Stimulated activated CD4-positive, alpha-beta T cell treated with anti-CD3 and anti-CD28 coated beads, Interleukin-1b, Interleukin-23, amount 100 ng/mL, for 24 hours (primary cell): ENCODE measurements at regions not wholly inside any gene's neighbourhood (a gene's known extent, or its start where the extent isn't known, plus 50 kb on each side); places are given as distances from the start of the nearest gene placed in this dataset.

Experiments used
- DNase-seq, 4 experiments: peaks; one replicate each; pipeline ENCODE4 v3.0.0-alpha.2; 2020; ENCODE audit warnings: low read depth in 4 of 4, low spot score in 1 of 4

DNA sequence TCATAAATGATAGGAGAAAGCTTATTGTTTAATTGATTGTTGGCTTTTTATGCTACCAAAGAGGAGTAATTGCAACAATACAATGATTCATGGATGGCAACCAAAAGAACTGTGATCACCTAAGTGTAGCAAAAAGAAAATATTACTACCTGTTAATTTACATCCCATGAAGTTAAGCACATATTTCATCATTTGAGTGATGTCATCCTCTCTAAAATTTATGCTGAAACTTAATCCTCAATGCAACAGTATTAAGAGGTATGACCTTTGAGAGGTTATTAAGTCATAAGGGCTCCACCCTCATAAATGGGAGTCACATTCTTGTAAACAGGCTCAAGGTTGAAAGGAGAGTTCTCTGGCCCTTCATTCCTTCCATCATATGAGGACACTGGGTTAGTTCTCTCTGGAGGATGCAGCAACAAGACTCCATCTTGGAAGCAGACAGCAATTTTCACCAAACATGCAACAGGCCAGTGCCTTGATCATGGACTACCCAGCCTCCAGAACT lies 190.6 kb upstream of the GRIK2 start:
- no peak for DNase-seq

DNA sequence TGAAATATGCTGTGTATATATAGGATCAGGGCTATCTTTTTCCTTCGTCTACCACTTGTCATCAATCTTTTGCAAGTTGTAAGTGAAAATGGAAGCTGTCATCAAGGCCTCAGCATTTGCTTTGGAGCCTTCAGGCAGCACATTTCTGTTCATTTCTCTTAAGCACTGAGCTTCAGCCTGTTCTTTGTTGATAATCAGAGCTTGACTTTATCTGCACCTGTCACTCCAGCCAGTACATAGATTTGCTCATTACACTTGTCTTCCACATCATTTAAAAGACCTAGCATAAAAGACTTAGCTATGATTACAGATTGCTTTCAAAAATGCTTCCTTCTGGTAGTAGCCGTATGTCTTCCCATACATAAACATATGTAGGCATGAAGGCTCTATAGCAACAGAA lies 189.8 kb upstream of the GRIK2 start:
- no peak for DNase-seq

- DNase-seq = no peak
These were observed 185.4 kb upstream of the GRIK2 start for GRCh38 chr6:101208152-101208551.

DNA sequence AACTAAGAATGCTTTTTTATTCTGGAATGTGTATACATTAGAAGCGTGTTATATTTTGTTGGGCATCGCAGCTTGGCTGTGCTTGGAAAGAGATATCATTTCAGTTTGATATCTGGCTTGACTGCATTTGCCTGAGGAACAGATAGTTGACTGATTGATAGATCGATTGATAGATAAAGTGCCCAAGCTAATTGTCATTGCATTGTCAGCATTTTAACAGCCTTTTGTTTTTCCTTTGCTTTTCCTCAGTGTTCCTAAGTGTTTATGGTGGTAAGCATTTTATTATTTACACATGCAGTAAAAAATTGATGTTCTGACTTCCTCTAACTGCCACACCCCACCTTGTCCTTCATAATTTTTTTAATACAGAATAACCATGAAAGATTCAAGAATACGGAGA lies 180.9 kb upstream of the GRIK2 start:
- no peak for DNase-seq

DNA sequence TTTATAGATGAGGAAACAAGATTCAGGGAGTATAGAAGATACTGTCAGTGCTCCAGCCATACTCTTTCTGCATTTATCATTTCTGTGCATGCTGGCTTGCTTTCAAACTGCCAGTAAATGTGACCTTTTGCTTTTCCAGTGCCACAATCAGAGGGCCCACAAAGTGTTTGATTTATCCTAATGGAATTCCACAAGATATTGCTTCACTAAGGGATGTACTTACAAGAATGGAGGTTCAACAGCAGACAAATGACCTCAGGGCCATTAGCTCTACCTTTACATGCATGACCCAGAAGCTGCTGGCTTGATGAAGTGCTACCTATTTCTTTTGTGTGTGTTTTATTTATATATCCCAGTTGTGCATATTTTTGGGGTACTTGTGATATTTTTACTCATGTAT lies 171.5 kb upstream of the GRIK2 start:
- DNase-seq = no peak

DNA sequence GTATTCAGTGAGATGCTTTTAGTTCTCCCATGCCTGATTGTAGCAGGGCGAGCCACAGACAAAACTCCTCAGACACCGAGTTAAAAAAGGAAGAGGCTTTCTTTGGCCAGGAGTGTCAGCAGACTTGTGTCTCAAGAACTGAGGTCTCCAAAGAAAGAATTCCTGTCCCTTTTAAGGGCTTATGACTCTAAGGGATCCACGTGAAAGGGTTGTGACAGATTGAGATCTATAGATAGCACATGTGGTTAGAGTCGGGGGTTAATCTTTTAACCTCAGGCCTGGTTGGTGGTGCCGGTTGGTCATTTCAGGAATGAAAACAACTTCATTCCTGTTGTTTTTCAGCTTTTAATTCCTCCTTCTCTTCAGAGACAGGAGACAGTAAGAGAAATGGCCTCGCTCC lies 168.8 kb upstream of the GRIK2 start:
- DNase-seq = no peak

DNA sequence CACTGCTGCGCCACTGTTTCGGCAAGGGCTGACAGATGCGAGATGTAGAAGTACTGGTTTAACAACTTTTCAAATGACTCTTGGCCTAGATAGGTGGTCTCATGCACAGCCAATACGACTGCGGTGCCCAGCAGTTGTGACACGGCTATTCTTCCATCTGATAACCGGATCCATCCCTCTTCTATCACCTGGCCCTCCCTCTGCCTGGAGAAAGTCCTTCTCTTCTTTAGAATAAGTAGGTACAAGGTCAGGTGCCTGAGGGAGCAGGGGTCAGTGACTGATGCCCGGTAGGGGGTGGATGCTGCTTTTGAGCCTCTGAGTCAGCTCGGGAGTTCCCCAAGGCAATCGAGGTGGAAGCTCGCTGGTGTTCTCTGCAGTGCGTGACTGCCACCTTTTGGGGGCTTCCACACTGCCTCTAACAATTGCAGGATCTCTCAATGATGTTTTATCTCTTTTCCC lies 166.8 kb upstream of the GRIK2 start:
- DNase-seq = no peak

DNA sequence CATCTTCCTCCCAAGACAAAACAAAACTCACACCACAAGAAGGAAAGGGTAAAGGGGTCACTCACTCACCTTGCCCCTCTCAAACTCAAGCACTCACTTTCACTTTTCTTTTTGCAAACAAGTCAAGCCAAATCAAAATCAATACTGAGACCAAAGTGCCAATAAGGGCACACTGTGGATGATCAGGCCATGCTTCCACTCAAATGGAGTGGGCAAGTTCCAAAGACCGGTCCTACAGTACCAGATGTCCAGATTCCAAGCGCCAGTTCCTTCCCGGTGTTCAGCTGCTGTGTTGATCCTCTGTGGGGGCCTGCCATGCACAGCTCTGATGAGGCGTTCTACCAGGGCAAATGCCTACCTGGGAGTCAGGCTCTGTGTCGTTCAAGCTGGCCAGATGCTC lies 162.6 kb upstream of the GRIK2 start:
- DNase-seq = no peak

- DNase-seq = no peak
These were observed 161.8 kb upstream of the GRIK2 start for GRCh38 chr6:101231606-101232235.

DNA sequence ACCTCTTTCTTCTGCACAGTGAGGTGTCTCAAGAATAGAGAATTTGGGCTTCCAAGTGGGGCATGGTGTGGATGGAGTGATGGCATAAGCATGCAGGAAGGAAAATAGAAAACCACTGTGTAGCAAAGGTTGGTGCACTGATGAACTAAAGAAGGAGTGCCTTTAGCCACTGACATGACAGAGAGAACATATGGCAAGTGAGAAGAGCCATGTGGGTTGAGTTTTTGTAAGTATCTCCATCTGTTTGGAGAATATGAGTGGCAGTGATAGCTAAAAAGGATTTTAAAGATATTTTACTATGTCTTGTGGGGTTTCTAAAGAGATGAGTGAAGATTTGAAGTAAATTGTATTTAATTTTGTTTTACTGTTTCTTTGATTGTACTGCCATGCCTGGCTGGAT lies 160.5 kb upstream of the GRIK2 start:
- no peak for DNase-seq

GRCh38 chr6:101236709-101237108 lies 156.8 kb upstream of the GRIK2 start:
- no peak for DNase-seq

GRCh38 chr6:101241442-101241841 lies 152.1 kb upstream of the GRIK2 start:
- no peak for DNase-seq

DNA sequence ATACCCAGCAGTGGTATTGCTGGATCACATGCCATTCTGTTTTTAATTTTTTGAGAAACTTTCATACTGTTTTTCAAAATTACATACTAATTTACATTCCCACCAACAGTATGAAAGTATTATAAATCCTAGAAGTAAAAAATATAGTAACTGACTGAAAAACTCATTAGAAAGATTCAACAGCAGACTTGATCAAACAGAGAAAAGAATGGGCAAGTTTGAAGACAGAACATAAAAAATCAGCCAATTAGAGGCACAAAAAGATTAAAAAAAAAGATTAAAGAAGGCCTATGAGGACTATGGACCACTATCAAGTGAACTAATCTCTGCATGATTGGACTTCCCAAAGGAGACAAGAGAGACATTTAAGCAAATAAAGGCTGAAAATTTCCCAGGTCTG lies 144.0 kb upstream of the GRIK2 start:
- no peak for DNase-seq

DNA sequence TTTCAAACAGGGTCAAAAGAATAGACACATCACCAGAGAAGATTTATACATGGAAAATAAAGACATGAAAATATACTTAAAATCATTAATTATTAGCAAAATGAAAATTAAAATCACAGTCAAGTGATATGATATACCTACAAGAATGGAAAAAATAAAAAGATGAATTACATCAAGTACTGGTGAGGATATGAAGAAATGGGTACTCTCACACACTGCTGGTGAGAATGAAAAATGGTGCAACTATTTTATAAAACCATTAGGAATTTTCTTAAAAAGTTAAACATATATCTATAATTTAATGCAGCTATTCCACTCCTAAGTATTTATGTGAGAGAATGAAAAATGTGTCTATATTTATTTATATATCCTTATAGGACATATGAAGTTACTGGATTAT lies 136.3 kb upstream of the GRIK2 start:
- no peak for DNase-seq

DNA sequence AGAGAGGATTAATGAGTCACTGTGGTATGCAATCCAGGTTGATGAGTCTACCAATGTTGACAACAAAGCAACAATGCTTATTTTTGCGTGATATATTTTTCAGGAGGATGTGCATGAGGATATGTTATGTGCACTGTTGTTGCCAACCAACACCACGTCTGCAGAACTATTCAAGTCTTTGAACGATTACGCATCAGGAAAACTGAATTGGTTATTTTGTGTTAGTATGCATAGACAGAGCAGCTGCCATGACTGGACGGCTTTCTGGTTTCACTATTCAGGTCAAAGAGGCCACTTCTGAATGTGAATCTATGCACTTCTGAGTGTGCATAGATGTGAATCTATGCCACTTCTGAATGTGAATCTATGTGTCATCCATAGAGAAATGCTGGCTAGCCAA lies 134.0 kb upstream of the GRIK2 start:
- no peak for DNase-seq

- DNase-seq = no peak
These were observed 129.9 kb upstream of the GRIK2 start for GRCh38 chr6:101263596-101263995.

DNA sequence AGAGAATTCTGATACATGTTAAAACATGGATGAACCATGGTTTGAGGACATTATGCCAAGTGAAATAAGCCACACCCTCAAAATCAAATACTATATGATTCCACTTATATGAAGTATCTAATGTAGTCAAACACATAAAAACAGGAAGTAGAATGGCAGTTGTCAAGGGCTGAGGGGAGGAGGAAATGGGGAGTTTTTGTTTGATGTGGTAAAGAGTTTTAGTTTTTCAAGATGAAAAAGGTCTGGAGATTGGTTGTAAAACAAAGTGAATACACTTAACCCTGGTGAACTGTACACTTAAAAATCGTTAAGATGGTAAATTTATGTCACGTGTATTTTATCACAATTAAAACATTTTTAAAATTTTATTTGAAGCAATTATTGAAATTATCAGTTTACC lies 127.4 kb upstream of the GRIK2 start:
- DNase-seq = no peak

- DNase-seq = no peak
These were observed 125.0 kb upstream of the GRIK2 start for GRCh38 chr6:101268541-101268940.

DNA sequence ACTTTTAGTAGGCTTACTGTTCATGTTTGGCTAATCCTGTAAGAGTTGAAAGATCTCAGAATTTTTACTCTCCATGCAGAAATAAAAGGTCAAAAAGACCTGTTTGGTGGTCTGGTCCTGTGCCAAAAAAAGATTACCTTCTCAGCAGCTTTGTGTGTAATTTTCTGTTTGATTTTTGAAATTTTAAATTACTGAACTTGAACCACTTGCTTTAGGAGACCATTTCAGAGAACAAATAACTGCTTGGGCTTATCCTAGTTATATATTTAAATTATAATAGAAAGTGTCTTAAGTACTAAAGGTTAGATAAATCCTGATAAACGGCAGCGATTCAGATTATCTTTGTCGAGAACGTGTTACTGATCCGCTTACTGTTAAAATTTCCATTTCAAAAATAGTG lies 118.3 kb upstream of the GRIK2 start:
- DNase-seq = no peak

DNA sequence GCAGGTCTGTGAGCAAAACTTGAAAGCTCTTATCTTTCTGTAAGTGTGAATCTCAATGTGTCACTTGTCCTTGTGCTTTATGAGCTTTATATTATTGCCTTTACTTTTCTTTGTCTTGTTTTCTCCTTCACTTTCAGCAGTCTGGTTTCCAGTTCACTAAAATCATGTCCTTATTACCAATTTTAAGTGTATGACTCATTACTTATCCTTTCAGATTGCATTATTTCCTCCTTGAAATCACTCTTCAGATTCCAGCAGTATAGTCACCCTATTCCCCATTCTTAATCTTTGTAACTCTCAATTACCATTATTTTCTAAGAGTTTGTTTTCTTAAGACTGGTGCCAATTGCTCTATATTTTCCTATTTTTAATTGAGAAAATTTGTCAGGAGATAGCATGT lies 117.4 kb upstream of the GRIK2 start:
- no peak for DNase-seq

DNA sequence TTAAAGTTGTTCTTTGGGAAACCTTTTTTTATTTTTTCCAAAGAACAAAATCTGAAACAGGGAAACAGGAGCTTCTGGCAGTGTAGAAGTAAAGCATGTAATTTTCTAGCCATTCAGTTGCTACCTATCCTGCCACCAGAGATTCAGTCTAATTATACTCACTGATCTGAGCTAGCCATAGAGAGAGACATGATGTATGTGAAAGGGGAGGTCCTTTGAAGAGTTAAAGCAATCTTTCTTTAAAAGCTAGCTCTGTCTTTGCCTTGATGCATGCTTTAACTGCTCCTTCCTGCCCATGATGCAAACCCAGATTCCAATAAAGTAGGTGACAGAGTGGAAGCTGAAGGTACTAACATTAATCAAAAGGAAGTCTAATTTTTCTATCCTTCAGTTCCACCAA lies 114.1 kb upstream of the GRIK2 start:
- no peak for DNase-seq

GRCh38 chr6:101281266-101281665 lies 112.2 kb upstream of the GRIK2 start:
- no peak for DNase-seq

DNA sequence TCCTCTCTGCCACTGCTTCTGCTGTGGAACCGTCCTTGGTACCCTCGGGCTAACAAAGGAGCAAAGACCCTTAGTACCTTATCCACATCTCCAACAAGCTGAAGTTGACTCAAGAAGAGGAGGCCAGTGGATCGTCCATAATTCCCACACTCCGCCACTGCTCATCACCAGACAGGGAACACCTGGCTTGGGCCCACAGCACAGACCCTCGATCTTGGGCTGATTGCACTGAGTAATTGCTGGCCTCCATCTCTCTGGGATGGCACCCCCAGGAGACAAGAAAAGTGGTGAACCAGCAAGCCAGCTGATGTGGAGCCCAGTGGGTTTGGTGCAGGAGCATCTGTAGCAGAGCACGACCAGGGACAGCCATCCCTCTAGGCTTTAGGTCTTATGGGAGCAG lies 109.4 kb upstream of the GRIK2 start:
- DNase-seq = no peak

DNA sequence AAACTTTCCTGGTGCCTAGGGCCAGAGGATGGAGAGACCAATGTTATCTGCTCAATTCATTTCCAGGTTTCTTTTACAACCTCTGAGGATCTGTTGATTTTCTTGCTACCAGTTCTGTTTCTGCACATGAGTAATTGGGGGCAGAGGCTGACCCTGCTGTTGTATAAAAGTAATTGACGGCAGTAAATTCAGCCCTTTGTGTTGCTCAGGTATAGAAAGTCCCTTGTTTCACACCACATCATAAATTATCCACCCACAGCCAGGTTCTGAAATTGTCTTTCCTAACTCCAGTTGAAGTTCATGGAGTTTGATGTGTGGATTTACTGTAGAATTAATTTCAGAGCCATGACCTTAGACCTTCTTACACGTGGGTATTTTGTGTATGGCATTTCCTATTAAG lies 107.4 kb upstream of the GRIK2 start:
- no peak for DNase-seq
